ENCODE measurements at regions not wholly inside any gene's neighbourhood (a gene's known extent, or its start where the extent isn't known, plus 50 kb on each side); places are given as distances from the start of the nearest gene placed in this dataset.

DNA sequence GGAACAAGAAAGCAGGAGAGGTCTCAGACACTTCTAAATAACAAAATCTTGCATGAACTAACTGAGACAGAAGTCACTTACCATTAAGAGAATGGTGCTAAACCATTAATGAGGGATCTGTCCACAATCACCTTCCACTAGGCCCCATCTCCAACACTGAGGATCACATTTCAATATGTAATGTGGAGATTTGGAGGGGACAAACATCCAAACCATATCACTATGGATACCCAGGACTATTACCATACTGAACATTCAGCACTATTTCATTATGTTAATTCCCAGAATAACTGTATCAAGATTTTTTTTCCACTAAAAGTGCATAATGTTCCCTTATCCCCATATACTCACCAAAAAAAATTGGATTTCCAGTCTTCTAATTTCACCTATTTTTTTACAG lies 491.8 kb downstream of the LMO7 start:
- Mint-ChIP-seq H3K4me3 (ENCODE audit: low read depth) (no peak overlapping the region), H3K4me1 (ENCODE audit: low read depth) (peaks cover 5% of the 10 kb centered on the region), H3K9me3 (ENCODE audit: low read depth) (peaks cover 13% of the 10 kb centered on the region), H3K36me3 (ENCODE audit: insufficient read depth) (no peaks in the 10 kb centered on the region), H3K27me3 (no peaks in the 10 kb centered on the region), H3K27ac (no peak overlapping the region)
- DNase-seq (ENCODE audit: low spot score, unreplicated experiment): no peak
- TF ChIP-seq, protein P1, sequence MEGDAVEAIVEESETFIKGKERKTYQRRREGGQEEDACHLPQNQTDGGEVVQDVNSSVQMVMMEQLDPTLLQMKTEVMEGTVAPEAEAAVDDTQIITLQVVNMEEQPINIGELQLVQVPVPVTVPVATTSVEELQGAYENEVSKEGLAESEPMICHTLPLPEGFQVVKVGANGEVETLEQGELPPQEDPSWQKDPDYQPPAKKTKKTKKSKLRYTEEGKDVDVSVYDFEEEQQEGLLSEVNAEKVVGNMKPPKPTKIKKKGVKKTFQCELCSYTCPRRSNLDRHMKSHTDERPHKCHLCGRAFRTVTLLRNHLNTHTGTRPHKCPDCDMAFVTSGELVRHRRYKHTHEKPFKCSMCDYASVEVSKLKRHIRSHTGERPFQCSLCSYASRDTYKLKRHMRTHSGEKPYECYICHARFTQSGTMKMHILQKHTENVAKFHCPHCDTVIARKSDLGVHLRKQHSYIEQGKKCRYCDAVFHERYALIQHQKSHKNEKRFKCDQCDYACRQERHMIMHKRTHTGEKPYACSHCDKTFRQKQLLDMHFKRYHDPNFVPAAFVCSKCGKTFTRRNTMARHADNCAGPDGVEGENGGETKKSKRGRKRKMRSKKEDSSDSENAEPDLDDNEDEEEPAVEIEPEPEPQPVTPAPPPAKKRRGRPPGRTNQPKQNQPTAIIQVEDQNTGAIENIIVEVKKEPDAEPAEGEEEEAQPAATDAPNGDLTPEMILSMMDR (IDR thresholded peaks at IDR 0.05; ENCODE audit: unreplicated experiment): no peak

DNA sequence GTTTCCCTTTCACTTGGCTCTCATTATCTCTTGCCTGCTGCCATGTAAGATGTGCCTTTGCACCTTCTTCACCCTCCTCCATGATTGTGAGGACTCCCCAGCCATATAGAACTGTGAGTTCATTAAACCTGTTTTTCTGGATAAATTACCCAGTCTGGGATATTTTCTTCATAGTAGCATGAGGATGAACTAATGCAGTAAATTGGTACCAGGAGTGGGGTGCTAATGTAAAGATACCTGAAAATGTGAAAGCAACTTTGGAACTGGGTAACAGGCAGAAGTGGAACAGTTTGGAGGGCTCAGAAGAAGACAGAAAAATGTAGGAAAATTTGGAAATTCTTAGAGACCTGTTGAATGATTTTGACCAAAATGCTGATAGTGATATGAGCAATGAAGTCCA lies 487.4 kb downstream of the LMO7 start:
- Mint-ChIP-seq H3K27ac (no peak overlapping the region), H3K27me3 (no peaks in the 10 kb centered on the region), H3K9me3 (ENCODE audit: low read depth) (peaks cover 25% of the 10 kb centered on the region), H3K36me3 (ENCODE audit: insufficient read depth) (no peaks in the 10 kb centered on the region), H3K4me3 (ENCODE audit: low read depth) (no peak overlapping the region), H3K4me1 (ENCODE audit: low read depth) (no peaks in the 10 kb centered on the region)
- TF ChIP-seq, protein P1 (IDR thresholded peaks at IDR 0.05; ENCODE audit: unreplicated experiment): no peak
- DNase-seq (ENCODE audit: low spot score, unreplicated experiment): no peak

DNA sequence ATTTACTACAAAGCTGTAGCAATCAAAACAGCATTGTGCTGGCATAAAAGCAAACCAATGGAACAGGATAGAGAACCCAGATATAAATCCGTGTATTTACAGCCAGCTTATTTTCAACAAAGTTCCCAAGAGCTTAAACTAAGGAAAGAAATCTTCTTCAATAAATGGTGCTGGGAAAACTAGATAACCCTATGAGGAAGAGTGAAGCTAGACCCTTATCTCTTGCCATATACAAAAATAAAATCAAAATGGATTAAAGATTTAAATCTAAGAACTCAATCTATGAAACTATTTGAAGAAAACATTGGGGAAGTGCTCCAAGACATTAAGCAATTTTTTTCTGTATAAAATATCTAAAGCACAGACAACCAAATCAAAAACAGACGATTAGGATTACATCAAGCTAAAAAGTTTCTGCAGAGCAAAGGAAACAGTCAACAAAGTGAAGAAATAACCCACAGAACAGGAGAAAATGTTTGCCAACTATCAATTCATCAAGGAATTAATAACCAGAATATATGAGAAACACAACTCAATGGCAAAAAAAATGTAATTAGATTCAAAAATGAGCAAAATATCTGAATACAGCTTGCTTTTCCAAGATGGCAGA lies 480.7 kb downstream of the LMO7 start:
- H3K36me3 Mint-ChIP-seq (ENCODE audit: insufficient read depth): no peaks in the 10 kb centered on the region
- H3K27ac Mint-ChIP-seq: no peak overlapping the region
- H3K27me3 Mint-ChIP-seq: no peaks in the 10 kb centered on the region
- H3K9me3 Mint-ChIP-seq (ENCODE audit: low read depth): peaks cover 6% of the 10 kb centered on the region
- DNase-seq (ENCODE audit: low spot score, unreplicated experiment): no peak
- no peaks in the 10 kb centered on the region for H3K4me1 Mint-ChIP-seq (ENCODE audit: low read depth)
- no peak overlapping the region for H3K4me3 Mint-ChIP-seq (ENCODE audit: low read depth)
- TF ChIP-seq, protein P1 (IDR thresholded peaks at IDR 0.05; ENCODE audit: unreplicated experiment): no peak

DNA sequence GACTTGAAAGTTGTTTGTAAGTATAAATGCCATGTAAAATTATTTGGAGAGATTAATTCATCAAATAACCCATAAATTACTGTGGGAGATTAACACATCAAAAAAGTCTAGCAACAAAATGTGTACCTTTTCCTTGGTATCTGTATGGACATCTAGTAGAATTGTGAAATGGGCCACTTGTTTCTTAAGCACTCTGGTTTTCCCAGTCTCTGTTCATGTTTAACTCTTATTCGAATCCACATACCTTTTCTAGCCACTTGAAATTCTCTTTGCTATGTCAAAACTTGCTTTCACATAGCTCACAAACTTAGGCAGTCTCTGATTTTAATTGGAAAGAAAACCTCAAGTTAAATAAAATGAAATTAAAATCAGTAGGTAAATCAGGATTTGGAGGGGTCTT lies 470.6 kb downstream of the LMO7 start:
- Mint-ChIP-seq H3K27ac (no peak overlapping the region), H3K27me3 (no peaks in the 10 kb centered on the region), H3K4me3 (ENCODE audit: low read depth) (no peak overlapping the region), H3K9me3 (ENCODE audit: low read depth) (peaks cover 17% of the 10 kb centered on the region), H3K4me1 (ENCODE audit: low read depth) (peaks cover 4% of the 10 kb centered on the region), H3K36me3 (ENCODE audit: insufficient read depth) (no peaks in the 10 kb centered on the region)
- TF ChIP-seq, protein P1 (IDR thresholded peaks at IDR 0.05; ENCODE audit: unreplicated experiment): no peak
- no peak for DNase-seq (ENCODE audit: low spot score, unreplicated experiment)

DNA sequence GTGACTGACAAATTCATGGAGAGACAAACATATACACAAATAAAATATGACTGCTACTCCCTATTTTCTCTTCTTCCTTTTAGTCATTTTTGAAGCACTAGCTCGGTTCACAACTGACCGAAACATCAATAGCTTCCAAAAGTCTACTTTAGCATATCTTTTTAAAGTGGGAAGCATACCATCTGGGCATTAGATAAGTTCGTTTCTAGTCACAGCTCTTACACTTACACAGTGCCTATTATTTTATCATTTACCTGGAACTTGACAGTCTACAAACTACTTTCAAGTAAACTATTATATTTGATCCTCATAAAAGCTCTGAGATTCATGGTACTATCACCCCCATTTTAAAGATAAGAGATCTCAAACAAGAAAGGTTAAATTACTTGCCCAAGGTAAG lies 458.5 kb downstream of the LMO7 start:
- DNase-seq (ENCODE audit: low spot score, unreplicated experiment): no peak
- H3K9me3 Mint-ChIP-seq (ENCODE audit: low read depth): no peaks in the 10 kb centered on the region
- TF ChIP-seq, protein P1 (IDR thresholded peaks at IDR 0.05; ENCODE audit: unreplicated experiment): no peak
- no peak overlapping the region for H3K27ac Mint-ChIP-seq
- no peaks in the 10 kb centered on the region for H3K36me3 Mint-ChIP-seq (ENCODE audit: insufficient read depth)
- peaks cover 5% of the 10 kb centered on the region for H3K4me1 Mint-ChIP-seq (ENCODE audit: low read depth)
- H3K4me3 Mint-ChIP-seq (ENCODE audit: low read depth): no peak overlapping the region
- no peaks in the 10 kb centered on the region for H3K27me3 Mint-ChIP-seq
